AG04449 (cell line): ENCODE measurements at regions not wholly inside any gene's neighbourhood (a gene's known extent, or its start where the extent isn't known, plus 50 kb on each side); places are given as distances from the start of the nearest gene placed in this dataset.

Experiments used
- CTCF ChIA-PET: fragments of 350-600 bp; formaldehyde crosslinking; extraction: SDS; loops from one replicate; lab custom pipeline; 2021; ENCODE audit warnings: antibody characterized with exemption; lab: Yijun Ruan, JAX
- POLR2A ChIA-PET: fragments of 400-600, 350-600 bp; formaldehyde crosslinking; extraction: SDS; loops from one replicate; lab custom pipeline; 2020; ENCODE audit warnings: antibody characterized with exemption, inconsistent platforms; lab: Yijun Ruan, JAX
- DNase-seq: peaks from one replicate; pipeline ENCODE4 v3.0.0-alpha.2; 2010; ENCODE audit warnings: low read depth, low spot score
- H3K4me3 ChIP-seq: 2 replicates; pipeline ENCODE4 v1.5.1; 2011; ENCODE audit warnings: low read depth, mild to moderate bottlenecking, control low read depth, low read length
- TF ChIP-seq, protein P1 (sequence below): IDR thresholded peaks from one replicate; pipeline ENCODE4 v1.5.1; 2011; ENCODE audit warnings: mild to moderate bottlenecking, moderate library complexity, low read length, control low read depth, inconsistent platforms; ENCODE audit not compliant: insufficient read depth; ENCODE audit errors: missing control alignments

DNA sequence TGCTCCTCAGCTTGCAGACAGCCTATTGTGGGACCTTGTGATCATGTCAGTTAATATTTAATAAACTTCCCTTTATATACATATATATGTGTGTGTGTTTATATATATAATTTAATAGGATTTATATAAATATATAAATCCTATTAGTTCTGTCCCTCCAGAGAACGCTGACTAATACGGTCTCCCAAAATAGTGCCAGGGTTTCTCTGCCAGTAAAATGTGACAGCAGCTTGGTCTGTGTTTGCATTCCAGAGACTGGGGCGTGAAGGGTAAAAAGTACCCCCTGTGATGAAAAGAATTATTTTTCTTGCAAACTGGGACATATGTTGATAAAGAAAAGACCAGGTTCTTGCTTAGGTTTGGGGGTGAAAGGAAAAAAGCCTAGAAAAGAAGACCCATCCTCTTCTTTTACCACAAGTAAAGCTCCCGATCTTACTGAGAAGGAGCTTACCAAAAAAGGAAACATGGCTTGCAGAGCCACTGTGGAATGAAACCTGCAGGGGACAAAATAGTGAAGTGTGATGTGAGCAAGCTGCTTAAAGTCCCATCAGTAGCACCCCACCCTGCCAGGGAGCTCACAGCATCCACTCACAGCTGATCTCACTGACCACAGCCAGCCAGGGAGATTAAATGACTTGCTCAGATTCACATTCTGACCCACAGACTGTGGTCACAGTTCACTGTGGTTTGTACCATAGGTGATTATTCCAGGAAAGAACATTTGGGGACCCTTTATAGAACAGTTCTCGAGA is 110.9 kb upstream of the RMP24 start:
- TF ChIP-seq, protein P1, sequence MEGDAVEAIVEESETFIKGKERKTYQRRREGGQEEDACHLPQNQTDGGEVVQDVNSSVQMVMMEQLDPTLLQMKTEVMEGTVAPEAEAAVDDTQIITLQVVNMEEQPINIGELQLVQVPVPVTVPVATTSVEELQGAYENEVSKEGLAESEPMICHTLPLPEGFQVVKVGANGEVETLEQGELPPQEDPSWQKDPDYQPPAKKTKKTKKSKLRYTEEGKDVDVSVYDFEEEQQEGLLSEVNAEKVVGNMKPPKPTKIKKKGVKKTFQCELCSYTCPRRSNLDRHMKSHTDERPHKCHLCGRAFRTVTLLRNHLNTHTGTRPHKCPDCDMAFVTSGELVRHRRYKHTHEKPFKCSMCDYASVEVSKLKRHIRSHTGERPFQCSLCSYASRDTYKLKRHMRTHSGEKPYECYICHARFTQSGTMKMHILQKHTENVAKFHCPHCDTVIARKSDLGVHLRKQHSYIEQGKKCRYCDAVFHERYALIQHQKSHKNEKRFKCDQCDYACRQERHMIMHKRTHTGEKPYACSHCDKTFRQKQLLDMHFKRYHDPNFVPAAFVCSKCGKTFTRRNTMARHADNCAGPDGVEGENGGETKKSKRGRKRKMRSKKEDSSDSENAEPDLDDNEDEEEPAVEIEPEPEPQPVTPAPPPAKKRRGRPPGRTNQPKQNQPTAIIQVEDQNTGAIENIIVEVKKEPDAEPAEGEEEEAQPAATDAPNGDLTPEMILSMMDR, result no peak
- CTCF ChIA-PET, result no interaction called here
- H3K4me3 ChIP-seq, result no peak overlapping the region
- DNase-seq, result no peak
- POLR2A ChIA-PET, result no interaction called here

DNA sequence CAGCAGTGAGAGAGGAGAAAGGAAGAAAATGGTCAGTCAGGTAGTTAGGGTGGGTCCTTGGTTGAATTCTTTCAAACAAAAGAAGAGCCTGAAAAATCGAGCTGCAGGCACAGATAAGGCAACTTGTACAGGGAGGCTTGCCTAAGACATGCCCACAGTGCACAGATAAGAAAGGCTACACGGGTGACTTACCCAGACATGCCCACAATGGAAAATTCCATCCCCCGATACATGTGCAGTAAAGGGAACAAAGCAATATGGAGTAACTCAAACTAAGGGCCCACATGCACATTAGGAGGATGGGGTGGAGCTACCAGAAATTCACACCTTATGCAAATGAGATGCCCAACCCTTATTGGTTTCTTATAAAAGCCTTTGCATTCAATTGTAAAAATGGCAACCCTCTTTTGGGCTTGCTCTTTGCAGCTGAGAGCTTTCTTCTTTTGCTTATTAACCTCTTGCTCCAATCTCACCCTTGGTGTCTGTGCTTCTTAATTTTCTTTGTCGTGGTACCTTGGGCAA is 110.3 kb upstream of the RMP24 start:
- DNase-seq, result no peak
- no peak overlapping the region for H3K4me3 ChIP-seq
- ChIA-PET POLR2A (no interaction called here), CTCF (no interaction called here)
- TF ChIP-seq, protein P1, result no peak

DNA sequence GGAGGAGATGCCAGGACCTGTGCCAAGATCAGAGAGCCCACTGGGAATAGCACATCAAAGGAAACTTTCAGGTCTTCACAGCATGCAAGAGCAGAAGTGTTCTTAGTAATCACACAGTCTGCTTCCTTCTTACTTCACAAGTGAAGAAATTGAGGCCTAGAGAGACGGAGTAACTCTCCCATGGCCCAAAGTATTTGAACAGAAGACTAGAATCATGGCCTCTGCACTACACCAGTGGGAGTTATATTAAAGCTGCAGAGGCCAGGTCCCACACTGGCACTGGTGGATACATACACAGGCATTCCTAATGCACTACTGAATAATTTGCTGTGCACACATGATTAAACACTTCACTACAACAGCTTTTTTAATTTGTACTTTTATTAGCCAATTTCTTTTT is 107.6 kb upstream of the RMP24 start:
- TF ChIP-seq, protein P1, result no peak
- no peak overlapping the region for H3K4me3 ChIP-seq
- POLR2A ChIA-PET, result no interaction called here
- no peak for DNase-seq
- CTCF ChIA-PET, result no interaction called here

DNA sequence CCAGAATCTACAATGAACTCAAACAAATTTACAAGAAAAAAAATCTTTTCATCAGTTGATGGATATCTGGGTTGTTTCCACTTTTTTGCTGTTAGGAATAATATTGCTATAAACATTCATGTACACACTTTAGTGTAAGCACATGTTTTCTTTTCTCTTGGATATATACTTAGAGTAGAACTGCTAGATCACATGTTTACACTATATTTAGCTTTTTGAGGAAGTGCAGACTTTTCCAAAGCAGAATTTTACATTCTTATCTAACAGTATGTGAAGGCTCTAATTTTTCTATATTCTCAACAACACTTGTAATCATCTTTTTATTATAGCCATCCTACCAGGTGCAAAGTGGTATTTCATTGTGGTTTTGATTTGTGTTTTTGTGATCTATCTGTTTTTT is 103.6 kb upstream of the RMP24 start:
- no peak for DNase-seq

DNA sequence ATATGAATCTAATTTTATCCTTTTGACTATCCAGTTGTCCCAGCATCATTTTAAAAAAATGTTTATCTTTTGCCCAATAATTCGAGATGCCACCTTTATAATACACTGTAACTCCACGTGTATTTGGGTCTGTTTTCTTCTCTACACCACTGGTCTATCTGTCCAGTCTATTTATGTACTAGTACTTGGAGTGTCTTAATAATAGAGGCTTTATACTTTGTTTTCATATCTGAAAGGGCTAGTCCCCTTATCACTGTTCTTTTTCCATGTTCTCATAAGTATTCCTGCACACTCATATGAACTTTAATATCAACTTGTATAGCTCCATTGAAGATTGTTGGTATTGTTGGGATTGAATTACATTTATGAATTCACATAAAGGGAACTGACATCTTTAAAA is 101.1 kb upstream of the RMP24 start:
- ChIA-PET CTCF (no interaction called here), POLR2A (no interaction called here)
- TF ChIP-seq, protein P1, result no peak
- DNase-seq, result no peak
- H3K4me3 ChIP-seq, result no peak overlapping the region

More for the DNA sequence above, 103.6 kb upstream of the RMP24 start:
- no peak overlapping the region for H3K4me3 ChIP-seq
- ChIA-PET CTCF (no interaction called here), POLR2A (no interaction called here)
- TF ChIP-seq, protein P1, result no peak

DNA sequence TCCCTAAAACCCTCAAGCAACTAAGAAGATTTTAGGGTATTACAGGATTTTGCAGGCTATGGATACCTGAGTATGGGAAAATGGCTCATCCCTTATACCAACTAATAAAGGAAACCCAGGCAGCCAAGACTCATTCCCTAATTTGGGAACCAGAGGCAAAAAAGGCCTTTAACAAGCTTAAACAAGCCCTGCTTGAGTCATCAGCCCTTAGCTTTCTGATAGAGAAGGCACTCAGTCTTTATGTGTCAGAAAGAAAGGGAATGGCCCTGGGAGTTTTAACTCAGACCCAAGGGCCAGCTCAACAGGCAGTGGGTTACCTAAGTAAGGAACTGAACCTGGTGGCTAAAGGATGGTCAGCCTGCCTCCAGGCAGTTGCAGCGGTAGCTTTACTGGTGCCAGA is 96.9 kb upstream of the RMP24 start:
- TF ChIP-seq, protein P1, result no peak
- ChIA-PET POLR2A (no interaction called here), CTCF (no interaction called here)
- no peak overlapping the region for H3K4me3 ChIP-seq
- DNase-seq, result no peak
